ENCODE measurements at regions not wholly inside any gene's neighbourhood (a gene's known extent, or its start where the extent isn't known, plus 50 kb on each side); places are given as distances from the start of the nearest gene placed in this dataset.
"Not testable (repeated sequence)": the region's sequence is repeated elsewhere in the genome, so short reads cannot be mapped to it uniquely, and the experiment has no call there.

DNA sequence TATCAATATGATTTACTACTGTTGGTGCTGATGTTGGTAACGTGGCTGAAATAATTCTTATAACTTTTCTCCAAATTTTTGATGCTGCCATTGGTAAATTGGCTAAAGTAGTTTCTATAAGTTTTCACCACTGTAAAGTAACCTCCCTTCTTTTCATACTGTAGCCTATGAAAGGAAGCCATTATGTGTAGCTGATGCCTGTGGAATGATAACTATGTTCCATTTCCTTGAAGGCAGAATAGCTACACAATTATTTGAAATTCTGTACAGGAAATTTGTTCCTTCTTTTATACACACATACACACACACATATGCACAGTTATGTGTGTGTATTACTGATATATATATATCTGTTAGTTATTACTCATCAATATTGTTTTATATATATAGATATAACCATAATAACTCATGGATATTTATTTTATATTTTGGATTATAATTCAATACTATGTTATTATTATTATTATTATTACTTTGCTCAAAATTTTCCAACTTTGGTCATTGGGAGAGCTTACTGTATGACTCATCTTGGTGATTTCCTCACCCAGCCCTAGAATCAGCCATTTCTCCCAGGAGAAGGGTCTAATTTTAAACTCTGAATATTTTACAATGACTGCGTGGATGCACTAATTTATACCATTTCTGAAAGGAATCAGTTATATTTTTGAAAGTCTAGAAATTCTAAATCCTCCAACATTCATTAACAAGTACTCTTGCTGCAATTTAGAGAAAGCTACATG, 1677.7 kb downstream of the SUCLG1 start:
- Mint-ChIP-seq H3K36me3 (no peaks in the 10 kb centered on the region), H3K9me3 (no peaks in the 10 kb centered on the region), H3K27me3 (no peaks in the 10 kb centered on the region), H3K4me3 (no peak overlapping the region), H3K4me1 (ENCODE audit: unreplicated experiment) (no peaks in the 10 kb centered on the region), H3K27ac (no peak overlapping the region)
- DNase-seq (ENCODE audit: extremely low spot score, unreplicated experiment) = no peak
- TF ChIP-seq, protein P1, sequence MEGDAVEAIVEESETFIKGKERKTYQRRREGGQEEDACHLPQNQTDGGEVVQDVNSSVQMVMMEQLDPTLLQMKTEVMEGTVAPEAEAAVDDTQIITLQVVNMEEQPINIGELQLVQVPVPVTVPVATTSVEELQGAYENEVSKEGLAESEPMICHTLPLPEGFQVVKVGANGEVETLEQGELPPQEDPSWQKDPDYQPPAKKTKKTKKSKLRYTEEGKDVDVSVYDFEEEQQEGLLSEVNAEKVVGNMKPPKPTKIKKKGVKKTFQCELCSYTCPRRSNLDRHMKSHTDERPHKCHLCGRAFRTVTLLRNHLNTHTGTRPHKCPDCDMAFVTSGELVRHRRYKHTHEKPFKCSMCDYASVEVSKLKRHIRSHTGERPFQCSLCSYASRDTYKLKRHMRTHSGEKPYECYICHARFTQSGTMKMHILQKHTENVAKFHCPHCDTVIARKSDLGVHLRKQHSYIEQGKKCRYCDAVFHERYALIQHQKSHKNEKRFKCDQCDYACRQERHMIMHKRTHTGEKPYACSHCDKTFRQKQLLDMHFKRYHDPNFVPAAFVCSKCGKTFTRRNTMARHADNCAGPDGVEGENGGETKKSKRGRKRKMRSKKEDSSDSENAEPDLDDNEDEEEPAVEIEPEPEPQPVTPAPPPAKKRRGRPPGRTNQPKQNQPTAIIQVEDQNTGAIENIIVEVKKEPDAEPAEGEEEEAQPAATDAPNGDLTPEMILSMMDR (conservative IDR thresholded peaks at IDR 0.05) = no peak

- H3K9me3 Mint-ChIP-seq = no peaks in the 10 kb centered on the region
Measured at GRCh38 chr2:82780050-82780449, 1679.0 kb downstream of the SUCLG1 start.

GRCh38 chr2:82752396-82752795, 1706.7 kb downstream of the SUCLG1 start:
- DNase-seq (ENCODE audit: extremely low spot score, unreplicated experiment) = no peak
- H3K9me3 Mint-ChIP-seq = peaks cover 11% of the 10 kb centered on the region
- no peaks in the 10 kb centered on the region for H3K4me1 Mint-ChIP-seq (ENCODE audit: unreplicated experiment)
- TF ChIP-seq, protein P1 (conservative IDR thresholded peaks at IDR 0.05) = no peak
- no peaks in the 10 kb centered on the region for H3K27me3 Mint-ChIP-seq
- no peak overlapping the region for H3K27ac Mint-ChIP-seq
- H3K4me3 Mint-ChIP-seq = no peak overlapping the region
- H3K36me3 Mint-ChIP-seq = no peaks in the 10 kb centered on the region

More at GRCh38 chr2:82780050-82780449, 1679.0 kb downstream of the SUCLG1 start:
- Mint-ChIP-seq H3K4me1 (ENCODE audit: unreplicated experiment) (no peaks in the 10 kb centered on the region), H3K27ac (no peak overlapping the region), H3K36me3 (no peaks in the 10 kb centered on the region), H3K4me3 (no peak overlapping the region), H3K27me3 (no peaks in the 10 kb centered on the region)
- no peak for DNase-seq (ENCODE audit: extremely low spot score, unreplicated experiment)
- TF ChIP-seq, protein P1 (conservative IDR thresholded peaks at IDR 0.05) = no peak

DNA sequence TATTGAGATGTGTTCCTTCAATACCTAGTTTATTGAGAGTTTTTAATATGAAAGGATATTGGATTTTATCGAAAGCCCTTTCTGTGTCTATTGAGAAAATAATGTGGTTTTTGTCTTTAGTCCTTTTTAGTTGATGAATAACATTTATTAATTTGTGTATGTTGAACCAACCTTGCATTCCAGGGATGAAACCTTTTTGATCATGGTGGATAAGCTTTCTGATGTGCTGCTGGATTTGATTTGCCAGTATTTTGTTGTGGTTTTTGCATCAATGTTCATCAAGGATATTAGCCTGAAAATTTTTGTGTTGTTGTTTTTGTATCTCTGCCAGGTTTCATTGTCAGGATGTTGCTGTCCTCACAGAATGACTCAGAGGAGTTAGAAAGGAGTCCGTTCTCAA, 1710.4 kb downstream of the SUCLG1 start:
- no peaks in the 10 kb centered on the region for H3K36me3 Mint-ChIP-seq
- H3K4me3 Mint-ChIP-seq = no peak overlapping the region
- no peak overlapping the region for H3K27ac Mint-ChIP-seq
- no peaks in the 10 kb centered on the region for H3K27me3 Mint-ChIP-seq
- H3K4me1 Mint-ChIP-seq (ENCODE audit: unreplicated experiment) = no peaks in the 10 kb centered on the region
- peaks cover 11% of the 10 kb centered on the region for H3K9me3 Mint-ChIP-seq
- no peak for DNase-seq (ENCODE audit: extremely low spot score, unreplicated experiment)
- TF ChIP-seq, protein P1 (conservative IDR thresholded peaks at IDR 0.05) = no peak

- Mint-ChIP-seq H3K27ac (no peak overlapping the region), H3K4me3 (no peak overlapping the region), H3K36me3 (no peaks in the 10 kb centered on the region), H3K9me3 (no peaks in the 10 kb centered on the region), H3K4me1 (ENCODE audit: unreplicated experiment) (no peaks in the 10 kb centered on the region), H3K27me3 (no peaks in the 10 kb centered on the region)
- TF ChIP-seq, protein P1 (conservative IDR thresholded peaks at IDR 0.05) = no peak
- no peak for DNase-seq (ENCODE audit: extremely low spot score, unreplicated experiment)
Measured at GRCh38 chr2:82740527-82740926, 1718.6 kb downstream of the SUCLG1 start.

DNA sequence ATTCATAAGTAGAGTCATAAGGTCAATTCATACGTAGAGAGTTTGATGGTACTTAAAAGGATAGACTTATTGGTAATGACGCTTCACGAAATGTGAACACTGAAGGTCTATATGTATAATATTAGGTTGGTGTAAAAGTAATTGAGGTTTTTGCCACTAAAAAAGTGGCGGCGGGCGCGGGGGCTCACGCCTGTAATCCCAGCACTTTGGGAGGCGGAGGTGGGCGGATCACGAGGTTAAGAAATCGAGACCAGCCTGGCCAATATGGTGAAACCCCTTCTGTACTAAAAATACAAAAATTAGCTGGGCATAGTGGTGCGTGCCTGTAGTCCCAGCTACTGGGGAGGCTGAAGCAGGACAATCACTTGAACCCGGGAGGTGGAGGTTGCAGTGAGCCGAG, 1721.1 kb downstream of the SUCLG1 start:
- H3K27me3 Mint-ChIP-seq; H3K4me3 Mint-ChIP-seq; H3K36me3 Mint-ChIP-seq; H3K4me1 Mint-ChIP-seq (ENCODE audit: unreplicated experiment); H3K9me3 Mint-ChIP-seq; H3K27ac Mint-ChIP-seq; DNase-seq (ENCODE audit: extremely low spot score, unreplicated experiment): not testable (repeated sequence)
